GM19467 (cell line): ENCODE measurements at regions not wholly inside any gene's neighbourhood (a gene's known extent, or its start where the extent isn't known, plus 50 kb on each side); places are given as distances from the start of the nearest gene placed in this dataset.

Source experiments
- ATAC-seq: cut with Tn5 transposase; IDR thresholded peaks from one replicate; pipeline ENCODE4 v1.9.1; 2021; ENCODE audit warnings: mild to moderate bottlenecking, moderate library complexity; ENCODE audit not compliant: unreplicated experiment

GRCh38 chr10:33126742-33127141 is 168.7 kb upstream of the ITGB1 start:
- no peak for ATAC-seq

GRCh38 chr10:33125522-33126517 is 167.8 kb upstream of the ITGB1 start:
- ATAC-seq = no peak

- no peak for ATAC-seq
Measured at GRCh38 chr10:33125111-33125510, 167.1 kb upstream of the ITGB1 start.

GRCh38 chr10:33123680-33124079 is 165.7 kb upstream of the ITGB1 start:
- no peak for ATAC-seq

- ATAC-seq = no peak
Measured at GRCh38 chr10:33122014-33122809, 164.2 kb upstream of the ITGB1 start.

GRCh38 chr10:33120700-33121099 is 162.7 kb upstream of the ITGB1 start:
- ATAC-seq = no peak

GRCh38 chr10:33120275-33120674 is 162.2 kb upstream of the ITGB1 start:
- no peak for ATAC-seq

GRCh38 chr10:33117816-33118215 is 159.8 kb upstream of the ITGB1 start:
- no peak for ATAC-seq

- no peak for ATAC-seq
Measured at GRCh38 chr10:33117230-33117629, 159.2 kb upstream of the ITGB1 start.

- ATAC-seq = no peak
Measured at GRCh38 chr10:33115738-33116719, 158.0 kb upstream of the ITGB1 start.

- ATAC-seq = no peak
Measured at GRCh38 chr10:33114451-33114952, 156.5 kb upstream of the ITGB1 start.

GRCh38 chr10:33113466-33113865 is 155.4 kb upstream of the ITGB1 start:
- no peak for ATAC-seq

GRCh38 chr10:33112831-33113455 is 154.9 kb upstream of the ITGB1 start:
- ATAC-seq = no peak

- no peak for ATAC-seq
Measured at GRCh38 chr10:33111488-33112051, 153.5 kb upstream of the ITGB1 start.

- no peak for ATAC-seq
Measured at GRCh38 chr10:33109788-33110469, 151.9 kb upstream of the ITGB1 start.

GRCh38 chr10:33109384-33109783 is 151.4 kb upstream of the ITGB1 start:
- no peak for ATAC-seq

- ATAC-seq = no peak
Measured at GRCh38 chr10:33107953-33108352, 149.9 kb upstream of the ITGB1 start.

GRCh38 chr10:33106767-33107166 is 148.7 kb upstream of the ITGB1 start:
- no peak for ATAC-seq

GRCh38 chr10:33103863-33104379 is 145.9 kb upstream of the ITGB1 start:
- ATAC-seq = no peak
